ENCODE measurements at regions not wholly inside any gene's neighbourhood (a gene's known extent, or its start where the extent isn't known, plus 50 kb on each side); places are given as distances from the start of the nearest gene placed in this dataset.
"Not testable (repeated sequence)": the region's sequence is repeated elsewhere in the genome, so short reads cannot be mapped to it uniquely, and the experiment has no call there.

DNA sequence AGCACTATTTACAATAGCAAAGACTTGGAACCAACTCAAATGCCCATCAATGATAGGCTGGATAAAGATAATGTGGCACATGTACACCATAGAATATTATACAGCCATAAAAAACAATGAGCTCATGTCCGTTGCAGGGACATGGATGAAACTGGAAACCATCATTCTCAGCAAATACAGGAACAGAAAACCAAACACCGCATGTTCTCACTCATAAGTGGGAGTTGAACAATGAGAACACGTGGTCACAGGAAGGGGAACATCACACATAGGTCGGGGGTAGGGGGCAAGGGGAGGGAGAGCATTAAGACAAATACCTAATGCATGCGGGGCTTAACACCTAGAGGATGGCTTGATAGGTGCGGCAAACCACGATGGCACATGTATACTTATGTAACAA is 56.0 kb upstream of the XPO1 start:
- H2AFZ ChIP-seq (ENCODE audit: low read length); POLR2A ChIA-PET (ENCODE audit: partially characterized antibody); H3K79me1 ChIP-seq (ENCODE audit: low read depth, low read length); H3K18ac ChIP-seq (ENCODE audit: extremely low read depth, low read length); H2AK5ac ChIP-seq (ENCODE audit: low read depth, low read length); H3K79me2 ChIP-seq (ENCODE audit: control insufficient read depth in 1 of 2, insufficient read depth in 2 of 2, low read length in 2 of 2); H4K20me1 ChIP-seq (replicated peaks in 1 of 2; ENCODE audit: control insufficient read depth in 1 of 2, insufficient read depth in 2 of 2, low read length in 2 of 2); H3K9me3 ChIP-seq (ENCODE audit: insufficient read depth in 2 of 2, low read depth in 1 of 2, low read length in 1 of 2); H2BK15ac ChIP-seq (ENCODE audit: low read length); H3K4me3 ChIP-seq (ENCODE audit: extremely low read depth in 1 of 4, insufficient read depth in 2 of 4, low read depth in 3 of 4, low read length in 4 of 4); H2BK20ac ChIP-seq (ENCODE audit: low read length); H3K27ac ChIP-seq (ENCODE audit: low read depth, low read length); H3K27me3 ChIP-seq (replicated peaks in 1 of 4; ENCODE audit: control insufficient read depth in 3 of 4, extremely low read depth in 1 of 4, insufficient read depth in 3 of 4, low read length in 3 of 4); H4K5ac ChIP-seq (ENCODE audit: insufficient read length, low read depth, low read length); H3K4ac ChIP-seq (replicated peaks; ENCODE audit: insufficient read length, low read depth, low read length); CTCF ChIA-PET (ENCODE audit: partially characterized antibody); H3K9ac ChIP-seq (replicated peaks in 1 of 4; ENCODE audit: extremely low read depth in 1 of 4, low read depth in 3 of 4, low read length in 3 of 4); H2BK5ac ChIP-seq (ENCODE audit: low read depth, low read length); H3K56ac ChIP-seq (replicated peaks; ENCODE audit: insufficient read length, low read depth, low read length); H4K91ac ChIP-seq (replicated peaks; ENCODE audit: insufficient read length, low read length); H3K23me2 ChIP-seq (ENCODE audit: low read depth, low read length); H3K14ac ChIP-seq (ENCODE audit: insufficient read length); H3K4me2 ChIP-seq (ENCODE audit: insufficient read depth in 1 of 2, low read depth in 2 of 2, low read length in 2 of 2); H4K8ac ChIP-seq (ENCODE audit: extremely low read depth, insufficient read depth, low read length); H2BK12ac ChIP-seq (ENCODE audit: low read depth, low read length); FAIRE-seq; H2BK120ac ChIP-seq (replicated peaks; ENCODE audit: low read depth, low read length); H3K23ac ChIP-seq (ENCODE audit: insufficient read length); H3K36me3 ChIP-seq (ENCODE audit: control insufficient read depth in 2 of 4, insufficient read depth in 4 of 4, low read length in 3 of 4); DNase-seq (ENCODE audit: low read depth in 1 of 2, low spot score in 2 of 2): not testable (repeated sequence)
- WGBS, 2 experiments (ENCODE audit: extremely low coverage in 1 of 2, insufficient coverage in 1 of 2, insufficient read length in 1 of 2, insufficient replicate concordance in 2 of 2, low coverage in 1 of 2, low lambda C conversion rate in 2 of 2, missing lambda C conversion rate in 1 of 2), result 85% methylated on average over 7 of the region's 7 CpGs; no CpG with 5 or more reads in 1 of the 2 experiments
- H3K4me1 ChIP-seq (replicated peaks in 1 of 4; ENCODE audit: control insufficient read depth in 3 of 4, insufficient read depth in 4 of 4, low read length in 3 of 4), result peaks cover 0 to 12% (median 5%) of the 10 kb centered on the region in 4 experiments; a peak in 4 of 7 replicates

DNA sequence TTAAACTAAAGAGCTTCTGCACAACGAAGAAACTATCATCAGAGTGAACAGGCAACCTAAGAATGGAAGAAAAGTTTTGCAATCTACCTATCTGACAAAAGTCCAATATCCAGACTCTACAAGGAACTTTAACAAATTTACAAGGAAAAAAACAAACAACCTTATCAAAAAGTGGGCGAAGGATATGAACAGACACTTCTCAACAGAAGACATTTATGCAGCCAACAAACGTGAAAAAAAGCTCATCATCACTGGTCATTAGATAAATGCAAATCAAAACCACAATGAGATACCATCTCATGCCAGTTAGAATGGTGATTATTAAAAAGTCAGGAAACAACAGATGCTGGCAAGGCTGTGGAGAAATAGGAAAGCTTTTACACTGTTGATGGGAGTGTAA is 55.5 kb upstream of the XPO1 start:
- H2BK20ac ChIP-seq (ENCODE audit: low read length); H3K56ac ChIP-seq (replicated peaks; ENCODE audit: insufficient read length, low read depth, low read length); H3K9me3 ChIP-seq (ENCODE audit: insufficient read depth in 2 of 2, low read depth in 1 of 2, low read length in 1 of 2); H2BK12ac ChIP-seq (ENCODE audit: low read depth, low read length); FAIRE-seq; POLR2A ChIA-PET (ENCODE audit: partially characterized antibody); CTCF ChIA-PET (ENCODE audit: partially characterized antibody); H4K91ac ChIP-seq (replicated peaks; ENCODE audit: insufficient read length, low read length); H3K4me3 ChIP-seq (ENCODE audit: extremely low read depth in 1 of 4, insufficient read depth in 2 of 4, low read depth in 3 of 4, low read length in 4 of 4); H3K23ac ChIP-seq (ENCODE audit: insufficient read length); H3K14ac ChIP-seq (ENCODE audit: insufficient read length); H4K5ac ChIP-seq (ENCODE audit: insufficient read length, low read depth, low read length); H2AFZ ChIP-seq (ENCODE audit: low read length); H2BK120ac ChIP-seq (replicated peaks; ENCODE audit: low read depth, low read length); H3K4ac ChIP-seq (replicated peaks; ENCODE audit: insufficient read length, low read depth, low read length); H3K9ac ChIP-seq (replicated peaks in 1 of 4; ENCODE audit: extremely low read depth in 1 of 4, low read depth in 3 of 4, low read length in 3 of 4); H3K36me3 ChIP-seq (ENCODE audit: control insufficient read depth in 2 of 4, insufficient read depth in 4 of 4, low read length in 3 of 4); H3K79me2 ChIP-seq (ENCODE audit: control insufficient read depth in 1 of 2, insufficient read depth in 2 of 2, low read length in 2 of 2); H3K23me2 ChIP-seq (ENCODE audit: low read depth, low read length); H2BK5ac ChIP-seq (ENCODE audit: low read depth, low read length); DNase-seq (ENCODE audit: low read depth in 1 of 2, low spot score in 2 of 2); H3K79me1 ChIP-seq (ENCODE audit: low read depth, low read length); H4K20me1 ChIP-seq (replicated peaks in 1 of 2; ENCODE audit: control insufficient read depth in 1 of 2, insufficient read depth in 2 of 2, low read length in 2 of 2); H3K4me2 ChIP-seq (ENCODE audit: insufficient read depth in 1 of 2, low read depth in 2 of 2, low read length in 2 of 2); H3K18ac ChIP-seq (ENCODE audit: extremely low read depth, low read length); H2AK5ac ChIP-seq (ENCODE audit: low read depth, low read length); H2BK15ac ChIP-seq (ENCODE audit: low read length); H4K8ac ChIP-seq (ENCODE audit: extremely low read depth, insufficient read depth, low read length); H3K27me3 ChIP-seq (replicated peaks in 1 of 4; ENCODE audit: control insufficient read depth in 3 of 4, extremely low read depth in 1 of 4, insufficient read depth in 3 of 4, low read length in 3 of 4); H3K27ac ChIP-seq (ENCODE audit: low read depth, low read length): not testable (repeated sequence)
- H3K4me1 ChIP-seq (replicated peaks in 1 of 4; ENCODE audit: control insufficient read depth in 3 of 4, insufficient read depth in 4 of 4, low read length in 3 of 4), result peaks cover 0 to 12% (median 5%) of the 10 kb centered on the region in 4 experiments; a peak in 4 of 7 replicates
- WGBS, 2 experiments (ENCODE audit: extremely low coverage in 1 of 2, insufficient coverage in 1 of 2, insufficient read length in 1 of 2, insufficient replicate concordance in 2 of 2, low coverage in 1 of 2, low lambda C conversion rate in 2 of 2, missing lambda C conversion rate in 1 of 2), result 93% methylated on average over 3 of the region's 3 CpGs; no CpG with 5 or more reads in 1 of the 2 experiments

Data from H1 (cell line).